BJ (cell line): ENCODE measurements at regions not wholly inside any gene's neighbourhood (a gene's known extent, or its start where the extent isn't known, plus 50 kb on each side); places are given as distances from the start of the nearest gene placed in this dataset.
"Not testable (repeated sequence)": the region's sequence is repeated elsewhere in the genome, so short reads cannot be mapped to it uniquely, and the experiment has no call there.

Experiments
- CTCF ChIA-PET: fragments of 350-600 bp; formaldehyde crosslinking; extraction: SDS; loops from one replicate; lab custom pipeline; 2021; ENCODE audit warnings: antibody characterized with exemption, inconsistent platforms; lab: Yijun Ruan, JAX
- POLR2A ChIA-PET: fragments of 300-600 bp; sonication (Branson Sonifier 250); formaldehyde crosslinking; extraction: SDS; loops from one replicate; lab custom pipeline; 2021; ENCODE audit warnings: antibody characterized with exemption; lab: Charles Lee
- DNase-seq: peaks from one replicate; pipeline ENCODE4 v3.0.0-alpha.2; 2011; ENCODE audit warnings: low read depth
- H3K27me3 ChIP-seq: 2 replicates; pipeline ENCODE4 v1.6.0; 2011; ENCODE audit warnings: low read length; ENCODE audit not compliant: control insufficient read depth, insufficient read depth
- H3K36me3 ChIP-seq: 2 replicates; pipeline ENCODE4 v1.5.1; 2011; ENCODE audit warnings: low read length; ENCODE audit not compliant: control insufficient read depth, insufficient read depth
- H3K4me3 ChIP-seq: 2 replicates; pipeline ENCODE4 v1.5.1; 2011; ENCODE audit warnings: low read depth, mild to moderate bottlenecking, control low read depth, low read length
- TF ChIP-seq, protein P1 (sequence below): IDR thresholded peaks from 2 replicates; pipeline ENCODE4 v1.5.1; 2011; ENCODE audit warnings: low read depth, mild to moderate bottlenecking, control low read depth, inconsistent platforms, low read length, moderate library complexity; ENCODE audit not compliant: insufficient read depth

DNA sequence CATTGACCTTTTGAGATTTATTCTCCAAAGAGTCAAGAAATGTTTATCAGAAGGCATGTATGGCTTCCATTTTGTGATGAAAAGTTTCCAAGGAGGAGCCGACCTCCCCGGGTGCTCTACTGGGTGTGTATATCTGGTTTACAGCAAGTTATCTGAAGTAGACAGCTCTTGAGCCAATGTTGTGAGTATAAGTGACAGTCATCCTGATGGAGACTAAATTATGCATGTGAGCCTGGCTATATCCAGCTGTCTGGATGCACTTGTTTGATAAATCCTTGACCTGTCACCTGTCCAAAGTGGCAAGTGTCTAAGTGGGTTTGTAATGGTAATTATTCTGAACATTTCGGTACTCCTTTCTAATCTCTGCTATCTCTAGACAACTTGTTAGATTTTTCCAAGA lies 142.2 kb downstream of the NR2F2 start:
- ChIA-PET CTCF (interaction anchor here (1.2 kb wide), 1 partner anchor 16 kb away, joined by 3 read pairs; no protein-coding TSS in a partner anchor), POLR2A (no interaction called here)
- H3K36me3 ChIP-seq: no peaks in the 10 kb centered on the region
- TF ChIP-seq, protein P1, sequence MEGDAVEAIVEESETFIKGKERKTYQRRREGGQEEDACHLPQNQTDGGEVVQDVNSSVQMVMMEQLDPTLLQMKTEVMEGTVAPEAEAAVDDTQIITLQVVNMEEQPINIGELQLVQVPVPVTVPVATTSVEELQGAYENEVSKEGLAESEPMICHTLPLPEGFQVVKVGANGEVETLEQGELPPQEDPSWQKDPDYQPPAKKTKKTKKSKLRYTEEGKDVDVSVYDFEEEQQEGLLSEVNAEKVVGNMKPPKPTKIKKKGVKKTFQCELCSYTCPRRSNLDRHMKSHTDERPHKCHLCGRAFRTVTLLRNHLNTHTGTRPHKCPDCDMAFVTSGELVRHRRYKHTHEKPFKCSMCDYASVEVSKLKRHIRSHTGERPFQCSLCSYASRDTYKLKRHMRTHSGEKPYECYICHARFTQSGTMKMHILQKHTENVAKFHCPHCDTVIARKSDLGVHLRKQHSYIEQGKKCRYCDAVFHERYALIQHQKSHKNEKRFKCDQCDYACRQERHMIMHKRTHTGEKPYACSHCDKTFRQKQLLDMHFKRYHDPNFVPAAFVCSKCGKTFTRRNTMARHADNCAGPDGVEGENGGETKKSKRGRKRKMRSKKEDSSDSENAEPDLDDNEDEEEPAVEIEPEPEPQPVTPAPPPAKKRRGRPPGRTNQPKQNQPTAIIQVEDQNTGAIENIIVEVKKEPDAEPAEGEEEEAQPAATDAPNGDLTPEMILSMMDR: no peak
- DNase-seq: no peak
- no peak overlapping the region for H3K4me3 ChIP-seq
- peaks cover 4% of the 10 kb centered on the region; the same call in 1 of the 2 replicates for H3K27me3 ChIP-seq

DNA sequence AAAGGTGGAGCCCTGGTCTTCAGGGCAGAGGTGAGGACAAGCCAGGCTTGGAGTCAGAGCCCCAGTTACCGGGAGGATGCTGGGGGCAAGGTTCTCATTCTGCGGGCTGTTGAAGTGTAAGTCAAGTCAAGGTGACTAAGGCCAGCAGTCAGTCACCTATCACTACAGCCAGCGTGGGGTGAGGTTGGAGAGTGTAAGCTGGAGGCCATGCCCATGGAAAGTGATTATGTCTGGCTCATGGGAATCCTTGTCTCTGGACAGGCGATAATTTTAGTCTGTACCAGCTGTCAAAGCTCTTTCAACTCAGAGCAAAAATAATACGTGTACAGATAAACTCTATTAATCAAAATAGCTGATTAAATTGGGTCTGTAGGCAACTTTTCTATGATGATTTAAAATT lies 143.1 kb downstream of the NR2F2 start:
- ChIA-PET CTCF (interaction anchor here (1.2 to 1.3 kb wide), 2 partner anchors 15 to 16 kb away, joined by 3 to 4 read pairs; no protein-coding TSS in a partner anchor), POLR2A (no interaction called here)
- Histone ChIP-seq H3K36me3 (no peaks in the 10 kb centered on the region), H3K4me3 (no peak overlapping the region), H3K27me3 (peaks cover 4% of the 10 kb centered on the region; the same call in 1 of the 2 replicates)
- DNase-seq: no peak
- TF ChIP-seq, protein P1: no peak

DNA sequence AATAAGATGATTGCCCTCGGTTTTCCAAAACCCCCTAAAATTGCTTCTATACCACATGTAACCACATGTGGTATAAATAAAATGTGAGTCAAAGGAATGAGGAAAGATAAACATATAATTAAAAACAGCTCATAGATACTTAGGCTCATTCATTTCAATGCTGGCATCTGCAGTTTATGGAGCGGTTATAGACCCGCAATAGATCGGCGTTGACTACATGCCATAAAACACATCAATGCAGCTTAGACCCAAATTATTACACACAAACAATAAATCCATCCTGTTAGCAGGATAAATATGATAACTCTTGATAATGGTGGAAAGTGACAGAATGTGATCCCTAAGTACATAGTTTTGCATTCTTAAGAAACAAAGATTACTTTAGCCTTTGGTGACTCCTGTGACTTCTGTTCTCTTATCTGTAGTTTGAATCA lies 143.7 kb downstream of the NR2F2 start:
- ChIA-PET POLR2A (no interaction called here), CTCF (interaction anchor here (1.3 kb wide), 1 partner anchor 17 kb away, joined by 4 read pairs; no protein-coding TSS in a partner anchor)
- H3K36me3 ChIP-seq: no peaks in the 10 kb centered on the region
- no peak overlapping the region for H3K4me3 ChIP-seq
- DNase-seq: no peak
- TF ChIP-seq, protein P1: no peak
- H3K27me3 ChIP-seq: peaks cover 4% of the 10 kb centered on the region; the same call in 1 of the 2 replicates

DNA sequence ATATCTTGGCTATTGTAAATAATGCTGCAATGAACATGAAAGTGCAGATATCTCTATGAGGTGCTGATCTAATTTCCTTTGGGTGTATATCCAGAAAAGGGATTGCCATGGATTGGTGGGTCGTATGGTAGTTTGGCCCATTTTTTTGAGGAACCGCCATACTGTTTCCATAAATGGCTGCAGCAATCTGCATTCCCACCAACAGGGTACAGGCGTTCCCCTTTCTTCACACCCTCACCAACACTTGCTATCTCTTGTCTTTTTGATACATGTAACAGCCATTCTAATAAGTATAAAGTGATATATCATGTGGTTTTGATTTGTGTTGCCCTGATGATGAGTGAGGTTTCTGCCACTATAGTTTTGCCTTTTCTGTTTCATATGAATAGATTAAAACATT lies 146.7 kb downstream of the NR2F2 start:
- H3K27me3 ChIP-seq: no peaks in the 10 kb centered on the region
- TF ChIP-seq, protein P1: no peak
- no peak for DNase-seq
- no peaks in the 10 kb centered on the region for H3K36me3 ChIP-seq
- POLR2A ChIA-PET: no interaction called here
- CTCF ChIA-PET: no interaction called here
- no peak overlapping the region for H3K4me3 ChIP-seq

DNA sequence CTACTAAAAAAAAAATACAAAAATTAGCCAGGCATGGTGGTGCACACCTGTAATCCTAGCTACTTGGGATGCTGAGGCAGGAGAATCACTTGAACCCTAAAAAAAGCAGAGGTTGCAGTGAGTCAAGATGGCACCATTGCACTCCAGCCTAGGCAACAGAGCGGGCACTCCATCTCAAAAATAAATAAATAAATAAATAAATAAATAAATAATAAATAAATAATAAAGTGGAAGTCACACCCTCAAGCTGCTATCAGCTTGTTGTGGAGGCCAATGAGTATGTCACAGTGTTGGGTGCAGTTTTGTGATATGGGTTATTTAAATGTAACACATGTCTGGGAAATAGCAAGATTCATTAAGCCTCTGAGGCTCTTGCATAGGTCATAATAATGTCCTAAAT lies 153.9 kb downstream of the NR2F2 start:
- H3K27me3 ChIP-seq, POLR2A ChIA-PET, DNase-seq, H3K4me3 ChIP-seq, H3K36me3 ChIP-seq: not testable (repeated sequence)
- CTCF ChIA-PET: interaction anchor here (0.6 kb wide), 1 partner anchor 37 kb away, joined by 3 read pairs; no protein-coding TSS in a partner anchor

DNA sequence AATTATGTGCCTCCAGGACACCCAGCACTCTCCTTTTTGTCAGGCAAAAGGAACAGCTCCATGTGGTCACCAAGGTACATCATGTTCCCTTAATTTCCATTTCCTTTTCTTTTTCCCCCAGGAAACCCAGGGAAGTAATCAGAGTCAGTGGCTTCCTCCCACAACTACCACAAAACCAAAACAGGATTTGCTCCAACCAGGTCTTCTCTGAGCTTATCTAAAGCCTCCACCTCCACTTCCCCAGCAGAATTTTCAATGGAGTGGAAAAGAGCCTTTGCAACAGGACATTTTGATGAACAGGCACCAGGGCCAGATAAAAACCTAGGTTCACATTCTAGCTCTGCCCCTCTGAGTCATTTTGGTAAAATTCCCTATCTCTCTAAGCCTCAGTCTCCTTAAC lies 154.3 kb downstream of the NR2F2 start:
- POLR2A ChIA-PET: no interaction called here
- CTCF ChIA-PET: interaction anchor here (0.6 kb wide), 1 partner anchor 38 kb away, joined by 3 read pairs; no protein-coding TSS in a partner anchor
- Histone ChIP-seq H3K36me3 (no peaks in the 10 kb centered on the region), H3K27me3 (no peaks in the 10 kb centered on the region), H3K4me3 (no peak overlapping the region)
- TF ChIP-seq, protein P1: no peak
- DNase-seq: no peak
